Chondrocyte (in vitro differentiated cells): ENCODE measurements at regions not wholly inside any gene's neighbourhood (a gene's known extent, or its start where the extent isn't known, plus 50 kb on each side); places are given as distances from the start of the nearest gene placed in this dataset.

ENCODE experiments used
- DNase-seq: peaks from one replicate; pipeline ENCODE4 v3.0.0; 2021; ENCODE audit warnings: mixed read lengths, low spot score
- H3K27ac Mint-ChIP-seq: one replicate; pipeline ENCODE4 v1.8.0; 2021; ENCODE audit warnings: mild to moderate bottlenecking, moderate library complexity, mixed read lengths; ENCODE audit not compliant: unreplicated experiment
- H3K27me3 Mint-ChIP-seq: 2 replicates; pipeline ENCODE4 v1.8.0; 2021; ENCODE audit warnings: low read depth, mixed read lengths
- H3K36me3 Mint-ChIP-seq: 2 replicates; pipeline ENCODE4 v1.8.0; 2021; ENCODE audit warnings: low read depth, mixed read lengths
- H3K4me1 Mint-ChIP-seq: 2 replicates; pipeline ENCODE4 v1.8.0; 2021; ENCODE audit warnings: low read depth, mild to moderate bottlenecking, mixed read lengths
- H3K4me3 Mint-ChIP-seq: one replicate; pipeline ENCODE4 v1.8.0; 2021; ENCODE audit warnings: mild to moderate bottlenecking, moderate library complexity, mixed read lengths; ENCODE audit not compliant: unreplicated experiment
- H3K9me3 Mint-ChIP-seq: 2 replicates; pipeline ENCODE4 v1.8.0; 2021; ENCODE audit warnings: low read depth, mixed read lengths
- CTCF ChIP-seq: fragments of 200-600 bp; sonication (generic); IDR thresholded peaks from 2 replicates; pipeline ENCODE4 v1.5.0; 2021; ENCODE audit warnings: antibody characterized with exemption, mild to moderate bottlenecking, moderate library complexity

GRCh38 chr15:94965593-94965992 is 734.2 kb downstream of the MCTP2 start:
- H3K9me3 Mint-ChIP-seq: peaks cover 12% of the 10 kb centered on the region
- TF ChIP-seq CTCF: no peak
- H3K4me1 Mint-ChIP-seq: peaks cover 3% of the 10 kb centered on the region
- no peak for DNase-seq
- no peaks in the 10 kb centered on the region for H3K27me3 Mint-ChIP-seq
- H3K4me3 Mint-ChIP-seq: no peak overlapping the region
- no peaks in the 10 kb centered on the region for H3K36me3 Mint-ChIP-seq
- H3K27ac Mint-ChIP-seq: no peak overlapping the region

GRCh38 chr15:94968133-94968532 is 736.8 kb downstream of the MCTP2 start:
- Mint-ChIP-seq H3K4me3 (no peak overlapping the region), H3K27me3 (no peaks in the 10 kb centered on the region)

GRCh38 chr15:94970096-94970495 is 738.7 kb downstream of the MCTP2 start:
- no peak for TF ChIP-seq CTCF
- H3K4me1 Mint-ChIP-seq: peaks cover 12% of the 10 kb centered on the region

More at GRCh38 chr15:94968133-94968532, 736.8 kb downstream of the MCTP2 start:
- H3K36me3 Mint-ChIP-seq: no peaks in the 10 kb centered on the region
- DNase-seq: no peak
- peaks cover 12% of the 10 kb centered on the region for H3K4me1 Mint-ChIP-seq
- H3K9me3 Mint-ChIP-seq: peaks cover 2% of the 10 kb centered on the region
- no peak overlapping the region for H3K27ac Mint-ChIP-seq
- TF ChIP-seq CTCF: no peak

DNA sequence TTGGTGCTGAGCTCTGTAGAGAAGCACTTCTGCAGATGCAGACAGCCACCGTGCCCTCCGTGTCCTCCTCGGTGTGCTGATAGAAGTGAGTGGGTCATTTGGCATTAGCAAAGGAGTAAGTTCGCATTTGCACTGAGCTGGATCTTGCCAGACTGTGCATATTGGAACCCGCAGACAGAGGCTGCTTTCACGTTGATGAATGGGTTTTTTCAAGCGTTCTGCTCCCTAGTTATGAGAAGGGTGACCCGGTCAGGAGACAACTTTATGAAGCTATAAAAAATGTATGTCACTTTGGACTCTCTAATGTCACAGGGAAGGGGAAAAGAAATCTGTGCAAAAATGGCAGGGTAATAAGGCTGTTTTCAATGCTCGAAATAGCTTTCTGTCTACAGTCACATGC is 739.4 kb downstream of the MCTP2 start:
- Mint-ChIP-seq H3K4me1 (peaks cover 12% of the 10 kb centered on the region), H3K27ac (no peak overlapping the region), H3K27me3 (no peaks in the 10 kb centered on the region), H3K9me3 (peaks cover 3% of the 10 kb centered on the region), H3K36me3 (no peaks in the 10 kb centered on the region), H3K4me3 (no peak overlapping the region)
- TF ChIP-seq CTCF: no peak
- DNase-seq: no peak

More at GRCh38 chr15:94970096-94970495, 738.7 kb downstream of the MCTP2 start:
- Mint-ChIP-seq H3K27ac (no peak overlapping the region), H3K4me3 (no peak overlapping the region), H3K9me3 (peaks cover under 1% of the 10 kb centered on the region), H3K27me3 (no peaks in the 10 kb centered on the region), H3K36me3 (no peaks in the 10 kb centered on the region)
- no peak for DNase-seq

DNA sequence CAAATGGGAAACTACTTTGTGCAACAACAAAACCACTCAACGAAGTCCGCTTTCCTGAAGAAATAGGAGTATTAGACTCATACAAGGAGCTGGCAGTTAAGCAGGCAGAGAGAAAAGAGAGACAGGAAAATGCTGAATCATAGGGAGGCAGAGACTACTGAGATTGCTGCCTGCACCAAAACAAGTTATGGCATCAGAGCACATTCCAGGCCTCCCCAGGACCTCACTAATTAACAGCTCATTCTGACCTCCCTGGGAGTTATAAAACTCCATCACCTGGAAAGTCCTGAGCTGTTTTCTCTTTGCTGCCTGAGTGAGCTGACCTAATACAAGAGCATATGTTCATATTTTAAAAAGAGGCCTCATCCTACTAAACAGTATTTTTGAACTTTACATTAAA is 741.0 kb downstream of the MCTP2 start:
- Mint-ChIP-seq H3K4me3 (no peak overlapping the region), H3K36me3 (no peaks in the 10 kb centered on the region), H3K4me1 (peaks cover 12% of the 10 kb centered on the region), H3K27me3 (no peaks in the 10 kb centered on the region), H3K9me3 (peaks cover 5% of the 10 kb centered on the region), H3K27ac (peak overlapping the region; percentile 23)
- no peak for DNase-seq
- no peak for TF ChIP-seq CTCF
